ENCODE measurements at regions not wholly inside any gene's neighbourhood (a gene's known extent, or its start where the extent isn't known, plus 50 kb on each side); places are given as distances from the start of the nearest gene placed in this dataset.

DNA sequence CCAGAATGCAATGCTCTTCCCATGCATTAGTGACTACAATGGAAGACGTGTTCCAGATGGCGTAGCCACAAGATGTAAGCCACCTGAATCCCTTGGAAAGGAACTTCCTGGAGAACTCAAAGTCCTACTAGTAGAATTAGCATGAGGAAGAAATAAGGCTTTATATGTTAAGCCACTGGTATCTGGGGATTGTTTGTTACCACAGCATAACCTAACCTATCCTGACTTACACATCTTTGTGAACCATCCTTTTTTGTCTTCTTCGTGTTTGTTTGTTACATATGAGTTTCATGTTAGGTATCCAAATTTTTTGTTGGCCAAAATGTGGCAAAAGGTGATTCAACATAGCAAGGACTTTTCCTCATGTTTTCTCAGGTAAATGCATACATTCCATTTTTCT is 188.9 kb downstream of the C1D start:
- TF ChIP-seq, protein P1, sequence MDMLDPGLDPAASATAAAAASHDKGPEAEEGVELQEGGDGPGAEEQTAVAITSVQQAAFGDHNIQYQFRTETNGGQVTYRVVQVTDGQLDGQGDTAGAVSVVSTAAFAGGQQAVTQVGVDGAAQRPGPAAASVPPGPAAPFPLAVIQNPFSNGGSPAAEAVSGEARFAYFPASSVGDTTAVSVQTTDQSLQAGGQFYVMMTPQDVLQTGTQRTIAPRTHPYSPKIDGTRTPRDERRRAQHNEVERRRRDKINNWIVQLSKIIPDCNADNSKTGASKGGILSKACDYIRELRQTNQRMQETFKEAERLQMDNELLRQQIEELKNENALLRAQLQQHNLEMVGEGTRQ (IDR thresholded peaks at IDR 0.05; ENCODE audit: low read depth, low read length) = no peak
- TF ChIP-seq, protein P1 (CRISPR knock-in tag; IDR thresholded peaks at IDR 0.05; ENCODE audit: borderline replicate concordance) = no peak
- no peak for TF ChIP-seq CTCF (CRISPR knock-in tag; IDR thresholded peaks at IDR 0.05)
- TF ChIP-seq MTA3 (CRISPR knock-in tag; IDR thresholded peaks at IDR 0.05) = no peak
- no peak for TF ChIP-seq TRIM24 (CRISPR knock-in tag; IDR thresholded peaks at IDR 0.05)
- TF ChIP-seq POLR2A (IDR thresholded peaks at IDR 0.05; ENCODE audit: insufficient read depth in 1 of 2, low read depth in 2 of 2, low read length in 2 of 2) = no peak
- no peak for TF ChIP-seq GTF3A (CRISPR knock-in tag; conservative IDR thresholded peaks at IDR 0.05)
- no peak for TF ChIP-seq SRF (IDR thresholded peaks at IDR 0.05; ENCODE audit: low read depth, low read length)
- no peak for TF ChIP-seq ELF4 (CRISPR knock-in tag; IDR thresholded peaks at IDR 0.05; ENCODE audit: borderline replicate concordance)
- no peak for TF ChIP-seq SIN3B (IDR thresholded peaks at IDR 0.05; ENCODE audit: low read length)
- TF ChIP-seq, protein P2, sequence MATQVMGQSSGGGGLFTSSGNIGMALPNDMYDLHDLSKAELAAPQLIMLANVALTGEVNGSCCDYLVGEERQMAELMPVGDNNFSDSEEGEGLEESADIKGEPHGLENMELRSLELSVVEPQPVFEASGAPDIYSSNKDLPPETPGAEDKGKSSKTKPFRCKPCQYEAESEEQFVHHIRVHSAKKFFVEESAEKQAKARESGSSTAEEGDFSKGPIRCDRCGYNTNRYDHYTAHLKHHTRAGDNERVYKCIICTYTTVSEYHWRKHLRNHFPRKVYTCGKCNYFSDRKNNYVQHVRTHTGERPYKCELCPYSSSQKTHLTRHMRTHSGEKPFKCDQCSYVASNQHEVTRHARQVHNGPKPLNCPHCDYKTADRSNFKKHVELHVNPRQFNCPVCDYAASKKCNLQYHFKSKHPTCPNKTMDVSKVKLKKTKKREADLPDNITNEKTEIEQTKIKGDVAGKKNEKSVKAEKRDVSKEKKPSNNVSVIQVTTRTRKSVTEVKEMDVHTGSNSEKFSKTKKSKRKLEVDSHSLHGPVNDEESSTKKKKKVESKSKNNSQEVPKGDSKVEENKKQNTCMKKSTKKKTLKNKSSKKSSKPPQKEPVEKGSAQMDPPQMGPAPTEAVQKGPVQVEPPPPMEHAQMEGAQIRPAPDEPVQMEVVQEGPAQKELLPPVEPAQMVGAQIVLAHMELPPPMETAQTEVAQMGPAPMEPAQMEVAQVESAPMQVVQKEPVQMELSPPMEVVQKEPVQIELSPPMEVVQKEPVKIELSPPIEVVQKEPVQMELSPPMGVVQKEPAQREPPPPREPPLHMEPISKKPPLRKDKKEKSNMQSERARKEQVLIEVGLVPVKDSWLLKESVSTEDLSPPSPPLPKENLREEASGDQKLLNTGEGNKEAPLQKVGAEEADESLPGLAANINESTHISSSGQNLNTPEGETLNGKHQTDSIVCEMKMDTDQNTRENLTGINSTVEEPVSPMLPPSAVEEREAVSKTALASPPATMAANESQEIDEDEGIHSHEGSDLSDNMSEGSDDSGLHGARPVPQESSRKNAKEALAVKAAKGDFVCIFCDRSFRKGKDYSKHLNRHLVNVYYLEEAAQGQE (IDR thresholded peaks at IDR 0.05; ENCODE audit: borderline replicate concordance in 1 of 2, low read depth in 1 of 2, low read length in 2 of 2) = no peak
